H1 (cell line): ENCODE measurements at regions not wholly inside any gene's neighbourhood (a gene's known extent, or its start where the extent isn't known, plus 50 kb on each side); places are given as distances from the start of the nearest gene placed in this dataset.

ENCODE experiments used
- CTCF ChIA-PET: fragments of 300-600 bp; sonication (Branson Sonifier 250); formaldehyde crosslinking; loops from one replicate; lab custom pipeline; 2021; ENCODE audit not compliant: partially characterized antibody; lab: Charles Lee
- POLR2A ChIA-PET: fragments of 300-600 bp; sonication (Branson Sonifier 250); formaldehyde crosslinking; loops from one replicate; lab custom pipeline; 2021; ENCODE audit warnings: inconsistent platforms; ENCODE audit not compliant: partially characterized antibody; lab: Charles Lee
- DNase-seq, 2 experiments: peaks; one replicate each; pipeline versions ENCODE4 v3.0.0 to v3.0.0-alpha.2; 2010 to 2022; ENCODE audit warnings: low spot score in 2 of 2, low read depth in 1 of 2, mixed read lengths in 1 of 2
- FAIRE-seq: peaks from 2 replicates; lab custom pipeline; 2011; peaks lifted over from hg19 to GRCh38; lab: Jason Lieb, UNC
- H2AFZ ChIP-seq: 2 replicates; pipeline ENCODE4 v1.8.1; 2012; ENCODE audit warnings: low read length, inconsistent platforms
- H2AK5ac ChIP-seq: 2 replicates; pipeline ENCODE4 v1.6.1; 2013; ENCODE audit warnings: low read depth, low read length
- H2BK120ac ChIP-seq: replicated peaks from 2 replicates; pipeline ENCODE3; 2013; ENCODE audit warnings: low read depth, low read length, inconsistent platforms
- H2BK12ac ChIP-seq: 2 replicates; pipeline ENCODE4 v1.6.1; 2013; ENCODE audit warnings: low read depth, low read length
- H2BK15ac ChIP-seq: 2 replicates; pipeline ENCODE4 v1.6.1; 2013; ENCODE audit warnings: low read length
- H2BK20ac ChIP-seq: 2 replicates; pipeline ENCODE4 v1.6.1; 2013; ENCODE audit warnings: low read length
- H2BK5ac ChIP-seq: 2 replicates; pipeline ENCODE4 v1.6.1; 2013; ENCODE audit warnings: low read depth, low read length
- H3K14ac ChIP-seq: 2 replicates; pipeline ENCODE4 v1.6.1; 2013; ENCODE audit warnings: inconsistent platforms; ENCODE audit not compliant: insufficient read length
- H3K18ac ChIP-seq: 2 replicates; pipeline ENCODE4 v1.6.1; 2013; ENCODE audit warnings: low read length; ENCODE audit errors: extremely low read depth
- H3K23ac ChIP-seq: 2 replicates; pipeline ENCODE4 v1.6.1; 2013; ENCODE audit warnings: inconsistent platforms; ENCODE audit not compliant: insufficient read length
- H3K23me2 ChIP-seq: 2 replicates; pipeline ENCODE4 v1.6.1; 2013; ENCODE audit warnings: low read depth, low read length
- H3K27ac ChIP-seq: 2 replicates; pipeline ENCODE4 v1.6.1; 2011; ENCODE audit warnings: low read depth, low read length, inconsistent platforms
- H3K27me3 ChIP-seq, 4 experiments: replicated peaks in 1 of 4; 1 replicate in 1 of 4; 2 replicates in 3 of 4; pipeline versions ENCODE4 v1.6.1 to v1.8.1; 2011 to 2013; ENCODE audit warnings: low read length in 3 of 4, mild to moderate bottlenecking in 3 of 4, inconsistent platforms in 2 of 4, mixed read lengths in 2 of 4, moderate library complexity in 1 of 4; ENCODE audit not compliant: control insufficient read depth in 3 of 4, insufficient read depth in 3 of 4; ENCODE audit errors: extremely low read depth in 1 of 4
- H3K36me3 ChIP-seq, 4 experiments: 2 replicates each; pipeline versions ENCODE4 v1.6.1 to v1.8.1; 2011 to 2013; ENCODE audit warnings: mild to moderate bottlenecking in 4 of 4, low read length in 3 of 4, moderate library complexity in 2 of 4, control low read depth in 1 of 4, inconsistent platforms in 1 of 4; ENCODE audit not compliant: insufficient read depth in 4 of 4, control insufficient read depth in 2 of 4
- H3K4ac ChIP-seq: replicated peaks from 2 replicates; pipeline ENCODE3; 2013; ENCODE audit warnings: low read length, low read depth, mixed read lengths, inconsistent platforms; ENCODE audit not compliant: insufficient read length
- H3K4me1 ChIP-seq, 4 experiments: replicated peaks in 1 of 4; 1 replicate in 1 of 4; 2 replicates in 3 of 4; pipeline versions ENCODE4 v1.6.1 to v1.8.1; 2011 to 2013; ENCODE audit warnings: low read length in 3 of 4, inconsistent platforms in 2 of 4, mixed read lengths in 1 of 4; ENCODE audit not compliant: insufficient read depth in 4 of 4, control insufficient read depth in 3 of 4
- H3K4me2 ChIP-seq, 2 experiments: 2 replicates each; pipeline versions ENCODE4 v1.6.1 to v1.8.1; 2011 to 2013; ENCODE audit warnings: low read depth in 2 of 2, low read length in 2 of 2, control low read depth in 1 of 2, inconsistent platforms in 1 of 2, mild to moderate bottlenecking in 1 of 2; ENCODE audit not compliant: insufficient read depth in 1 of 2
- H3K4me3 ChIP-seq, 4 experiments: fragments of 200-600, 300-600 bp in 1 of 4; sonication (generic), shearing (Covaris generic), sonication (Bioruptor Twin) in 1 of 4; 2 replicates each; pipeline versions ENCODE4 v1.5.1 to v1.8.1; 2011 to 2016; ENCODE audit warnings: low read length in 4 of 4, low read depth in 3 of 4, control low read depth in 2 of 4, inconsistent platforms in 2 of 4, mild to moderate bottlenecking in 2 of 4, mixed read lengths in 1 of 4, moderate library complexity in 1 of 4; ENCODE audit not compliant: insufficient read depth in 2 of 4; ENCODE audit errors: extremely low read depth in 1 of 4
- H3K56ac ChIP-seq: replicated peaks from 2 replicates; pipeline ENCODE3; 2013; ENCODE audit warnings: low read depth, mild to moderate bottlenecking, mixed read lengths, low read length, inconsistent platforms; ENCODE audit not compliant: insufficient read length
- H3K79me1 ChIP-seq: 2 replicates; pipeline ENCODE4 v1.6.1; 2013; ENCODE audit warnings: low read depth, low read length, control low read depth
- H3K79me2 ChIP-seq, 2 experiments: 2 replicates each; pipeline versions ENCODE4 v1.6.1 to v1.8.1; 2012 to 2013; ENCODE audit warnings: low read length in 2 of 2, mild to moderate bottlenecking in 2 of 2, inconsistent platforms in 1 of 2; ENCODE audit not compliant: insufficient read depth in 2 of 2, control insufficient read depth in 1 of 2
- H3K9ac ChIP-seq, 4 experiments: replicated peaks in 1 of 4; 1 replicate in 1 of 4; 2 replicates in 3 of 4; pipeline versions ENCODE4 v1.6.1 to v1.8.1; 2011 to 2013; ENCODE audit warnings: low read depth in 3 of 4, low read length in 3 of 4, control low read depth in 2 of 4, mild to moderate bottlenecking in 2 of 4, moderate library complexity in 2 of 4, inconsistent platforms in 1 of 4; ENCODE audit errors: extremely low read depth in 1 of 4
- H3K9me3 ChIP-seq, 2 experiments: 2 replicates each; pipeline versions ENCODE4 v1.6.1 to v1.8.1; 2012 to 2013; ENCODE audit warnings: mild to moderate bottlenecking in 2 of 2, moderate library complexity in 2 of 2, control low read depth in 1 of 2, inconsistent platforms in 1 of 2, low read depth in 1 of 2, low read length in 1 of 2, mixed read lengths in 1 of 2; ENCODE audit not compliant: insufficient read depth in 2 of 2
- H4K20me1 ChIP-seq, 2 experiments: replicated peaks in 1 of 2; 2 replicates each; pipeline versions ENCODE3 to v1.8.1; 2011 to 2013; ENCODE audit warnings: inconsistent platforms in 2 of 2, low read length in 2 of 2, mild to moderate bottlenecking in 1 of 2; ENCODE audit not compliant: insufficient read depth in 2 of 2, control insufficient read depth in 1 of 2
- H4K5ac ChIP-seq: 2 replicates; pipeline ENCODE4 v1.6.1; 2013; ENCODE audit warnings: low read length, low read depth, mixed read lengths, inconsistent platforms; ENCODE audit not compliant: insufficient read length
- H4K8ac ChIP-seq: 2 replicates; pipeline ENCODE4 v1.8.0; 2013; ENCODE audit warnings: mild to moderate bottlenecking, moderate library complexity, low read length, inconsistent platforms; ENCODE audit not compliant: insufficient read depth; ENCODE audit errors: extremely low read depth
- H4K91ac ChIP-seq: replicated peaks from 2 replicates; pipeline ENCODE3; 2013; ENCODE audit warnings: low read length, mixed read lengths, inconsistent platforms; ENCODE audit not compliant: insufficient read length
- ATF3 ChIP-seq: IDR thresholded peaks from 2 replicates; pipeline ENCODE4 v1.6.1; 2011; ENCODE audit warnings: low read depth, mild to moderate bottlenecking, low read length; ENCODE audit not compliant: insufficient read depth
- CEBPB ChIP-seq: IDR thresholded peaks from 2 replicates; pipeline ENCODE4 v1.6.1; 2012; ENCODE audit warnings: low read depth, low read length
- EGR1 ChIP-seq: IDR thresholded peaks from 2 replicates; pipeline ENCODE4 v1.6.1; 2011; ENCODE audit warnings: low read depth, low read length, borderline replicate concordance
- EZH2 ChIP-seq: fragments of 200-600 bp; sonication (generic); IDR thresholded peaks from 2 replicates; pipeline ENCODE4 v1.7.1; 2012; ENCODE audit warnings: low read depth, mild to moderate bottlenecking, moderate library complexity, low read length, inconsistent platforms; ENCODE audit not compliant: severe bottlenecking
- KDM4A ChIP-seq: IDR thresholded peaks from one replicate; pipeline ENCODE4 v1.7.1; 2012; ENCODE audit warnings: low read depth, mild to moderate bottlenecking, moderate library complexity, low read length, inconsistent platforms; ENCODE audit not compliant: severe bottlenecking
- KDM5A ChIP-seq: fragments of 200-600 bp; IDR thresholded peaks from 2 replicates; pipeline ENCODE4 v1.7.1; 2012; ENCODE audit warnings: mild to moderate bottlenecking, low read length, inconsistent platforms, mixed read lengths
- SIN3A ChIP-seq, 2 experiments: IDR thresholded peaks in 1 of 2; conservative IDR thresholded peaks in 1 of 2; 2 replicates each; pipeline ENCODE4 v1.6.1; 2011 to 2012; ENCODE audit warnings: low read length in 2 of 2, improper control_type of control experiment in 1 of 2, low read depth in 1 of 2, mild to moderate bottlenecking in 1 of 2
- SIRT6 ChIP-seq: IDR thresholded peaks from one replicate; pipeline ENCODE4 v1.7.1; 2012; ENCODE audit warnings: low read length, inconsistent platforms
- SIX5 ChIP-seq: IDR thresholded peaks from 2 replicates; pipeline ENCODE4 v1.6.1; 2011; ENCODE audit warnings: mild to moderate bottlenecking, low read depth, low read length
- SP1 ChIP-seq: IDR thresholded peaks from 2 replicates; pipeline ENCODE4 v1.6.1; 2011; ENCODE audit warnings: low read depth, low read length
- SP2 ChIP-seq: IDR thresholded peaks from 2 replicates; pipeline ENCODE4 v1.6.1; 2012; ENCODE audit warnings: mild to moderate bottlenecking, low read length, inconsistent platforms
- SRF ChIP-seq: IDR thresholded peaks from 2 replicates; pipeline ENCODE4 v1.6.1; 2011; ENCODE audit warnings: mild to moderate bottlenecking, low read depth, low read length, moderate library complexity
- TEAD4 ChIP-seq: IDR thresholded peaks from 2 replicates; pipeline ENCODE4 v1.6.1; 2012; ENCODE audit warnings: low read depth, low read length, inconsistent platforms, mixed read lengths

- no peak overlapping the region for H2BK5ac ChIP-seq
Observed at GRCh38 chr10:57314046-57314445, 953.0 kb upstream of the ZWINT start.

More at GRCh38 chr10:57314046-57314445, 953.0 kb upstream of the ZWINT start:
- no peak overlapping the region for H3K4ac ChIP-seq
- no peak for DNase-seq
- no peaks in the 10 kb centered on the region for H3K27me3 ChIP-seq
- H2AFZ ChIP-seq, result no peak overlapping the region
- H3K18ac ChIP-seq, result no peak overlapping the region
- no peak for FAIRE-seq
- no peak overlapping the region for H3K27ac ChIP-seq
- no peaks in the 10 kb centered on the region for H3K79me1 ChIP-seq
- H2BK20ac ChIP-seq, result no peak overlapping the region
- H4K91ac ChIP-seq, result no peak overlapping the region
- no peak overlapping the region for H3K56ac ChIP-seq
- no peak overlapping the region for H2BK120ac ChIP-seq
- no peaks in the 10 kb centered on the region for H4K20me1 ChIP-seq
- no peak overlapping the region for H2BK15ac ChIP-seq
- H3K4me2 ChIP-seq, result no peak overlapping the region
- H3K4me1 ChIP-seq, result no peaks in the 10 kb centered on the region
- H3K14ac ChIP-seq, result no peak overlapping the region
- H2BK12ac ChIP-seq, result no peak overlapping the region
- POLR2A ChIA-PET, result no interaction called here
- no peak overlapping the region for H4K5ac ChIP-seq
- H3K9ac ChIP-seq, result no peak overlapping the region
- CTCF ChIA-PET, result no interaction called here
- H2AK5ac ChIP-seq, result no peak overlapping the region
- H3K4me3 ChIP-seq, result no peak overlapping the region
- no peaks in the 10 kb centered on the region for H3K79me2 ChIP-seq
- no peak for TF ChIP-seq SP1
- no peak for TF ChIP-seq SIX5
- no peak for TF ChIP-seq TEAD4
- no peak for TF ChIP-seq KDM4A
- no peak for TF ChIP-seq SP2
- TF ChIP-seq SRF, result no peak
- no peak for TF ChIP-seq EZH2
- TF ChIP-seq CEBPB, result no peak
- no peak for TF ChIP-seq EGR1
- TF ChIP-seq KDM5A, result no peak
- TF ChIP-seq ATF3, result no peak
- no peak for TF ChIP-seq SIRT6
- no peak for TF ChIP-seq SIN3A (conservative IDR thresholded peaks at IDR 0.05 in 1 of 2, IDR thresholded peaks at IDR 0.05 in 1 of 2; ENCODE audit: low read depth in 1 of 2, low read length in 2 of 2)
- no peaks in the 10 kb centered on the region for H3K23me2 ChIP-seq
- H3K9me3 ChIP-seq, result no peaks in the 10 kb centered on the region
- H3K36me3 ChIP-seq, result no peaks in the 10 kb centered on the region
- no peak overlapping the region for H3K23ac ChIP-seq
- no peak overlapping the region for H4K8ac ChIP-seq
